ENCODE measurements at regions not wholly inside any gene's neighbourhood (a gene's known extent, or its start where the extent isn't known, plus 50 kb on each side); places are given as distances from the start of the nearest gene placed in this dataset.

DNA sequence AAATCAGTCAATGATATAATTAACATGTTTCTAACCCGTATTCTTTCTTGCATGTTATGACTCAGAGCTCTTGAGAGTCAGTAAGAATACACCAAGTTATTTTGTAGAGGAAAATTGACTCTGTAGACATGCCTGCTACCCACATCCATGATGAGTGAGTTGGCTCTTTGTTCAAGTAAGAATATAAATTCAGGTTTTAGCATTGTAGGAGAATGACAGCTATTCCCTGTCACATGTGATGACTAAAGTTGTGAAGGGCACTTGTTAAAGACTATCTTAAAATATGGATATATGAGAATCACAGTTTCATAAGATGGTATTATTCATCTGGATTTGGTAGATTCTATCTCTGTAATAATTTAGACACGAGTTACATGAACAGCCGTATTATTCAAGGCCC, 209.1 kb downstream of the CCDC59 start:
- DNase-seq = no peak

DNA sequence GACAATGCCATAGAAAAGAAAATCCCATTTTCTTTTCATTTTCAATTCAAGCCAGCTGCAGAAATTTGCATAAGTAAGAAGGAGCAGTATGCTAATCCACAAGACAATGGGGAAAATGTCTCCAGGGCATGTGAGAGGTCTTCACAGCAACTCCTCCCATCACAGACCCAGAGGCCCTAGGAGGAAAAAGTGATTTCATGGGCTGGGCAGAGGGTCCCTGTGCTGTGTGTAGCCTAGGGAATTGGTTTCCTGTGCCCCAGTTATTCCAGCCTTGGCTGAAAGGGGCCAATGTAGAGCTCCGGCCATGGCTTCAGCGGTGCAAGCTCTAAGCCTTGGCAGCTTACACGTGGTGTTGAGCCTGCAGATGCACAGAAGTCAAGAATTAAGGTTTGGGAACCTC, 211.4 kb downstream of the CCDC59 start:
- no peak for DNase-seq

DNA sequence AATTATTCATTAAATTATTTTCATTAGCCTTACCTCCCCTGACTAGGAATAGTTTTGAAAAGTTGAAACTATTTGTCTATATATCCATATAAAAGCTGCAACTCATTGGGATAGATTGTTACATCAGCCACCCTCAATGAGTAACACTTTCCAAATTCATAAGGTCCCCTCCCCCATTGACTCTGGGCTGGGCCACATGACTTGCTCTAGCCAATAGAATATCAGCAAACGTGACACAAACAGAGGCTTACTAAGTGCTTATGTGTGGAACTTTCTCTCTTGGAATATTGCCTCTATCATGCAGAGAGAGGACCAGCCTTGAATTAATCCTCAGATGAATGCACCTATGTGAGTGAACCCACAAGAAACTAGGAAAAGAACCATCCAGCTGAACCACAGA, 213.7 kb downstream of the CCDC59 start:
- DNase-seq = no peak

DNA sequence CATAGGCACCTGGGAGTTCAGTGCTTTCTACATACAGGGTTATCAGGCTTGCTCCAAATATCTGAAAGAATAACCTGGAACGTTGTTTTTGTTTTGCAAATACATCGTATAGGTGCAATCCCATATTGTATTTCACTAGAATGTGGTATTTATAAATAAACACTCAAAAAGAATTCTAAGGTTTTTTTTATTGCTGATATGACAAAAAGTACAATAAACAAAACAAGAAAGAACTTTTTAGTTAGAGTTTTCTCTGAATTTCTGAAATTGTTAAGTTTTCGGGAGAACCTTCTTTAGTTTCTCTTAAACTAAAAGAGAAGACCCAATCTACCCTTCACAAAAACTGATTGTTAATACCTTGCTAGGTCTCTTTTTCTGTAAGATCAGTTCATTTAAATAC, 225.8 kb downstream of the CCDC59 start:
- DNase-seq = no peak

DNA sequence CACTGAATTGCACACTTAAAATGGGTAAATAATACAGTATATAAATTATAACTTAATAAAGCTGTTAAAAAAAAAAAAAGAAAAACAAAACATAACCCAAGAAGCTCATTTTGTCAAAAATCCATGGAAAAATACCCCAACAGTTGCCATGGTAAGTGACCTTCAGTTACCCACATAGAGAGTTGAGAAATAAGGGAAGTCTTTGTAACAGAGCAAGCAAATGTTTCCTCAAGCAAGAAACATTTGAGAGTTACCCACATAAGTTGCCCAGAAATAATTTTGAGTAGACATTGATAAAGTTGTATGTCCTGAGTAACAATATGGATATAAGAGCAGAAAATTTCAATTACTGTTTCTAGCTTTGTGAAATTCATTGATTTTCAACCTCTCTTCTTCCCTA, 227.4 kb downstream of the CCDC59 start:
- no peak for DNase-seq

DNA sequence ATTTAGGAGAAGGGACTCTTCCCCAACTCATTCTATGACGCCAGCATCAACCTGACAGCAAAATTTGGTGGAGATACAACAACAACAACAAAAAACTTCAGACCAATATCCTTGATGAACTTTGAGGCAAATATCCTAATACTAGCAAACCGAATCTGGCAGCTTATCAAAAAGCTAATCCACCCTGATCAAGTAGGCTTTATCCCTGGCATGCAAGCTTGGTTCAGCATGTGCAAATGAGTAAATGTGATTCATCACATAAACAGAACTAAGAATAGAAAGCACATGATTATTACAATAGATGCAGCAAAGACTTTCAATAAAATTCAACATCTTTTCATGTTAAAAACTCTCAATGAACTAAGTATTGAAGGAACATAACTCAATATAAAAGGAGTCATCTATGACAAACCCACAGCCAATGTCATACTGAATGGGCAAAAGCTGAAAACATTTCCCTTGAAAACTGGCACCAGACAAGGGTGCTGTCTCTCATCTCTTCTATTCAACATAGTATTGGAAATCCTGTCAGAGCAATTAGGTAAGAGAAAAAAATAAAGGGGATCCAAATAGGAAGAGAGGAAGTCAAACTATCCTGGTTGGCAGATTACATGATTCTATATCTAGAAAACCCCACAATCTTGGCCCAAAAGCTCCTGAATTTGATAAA, 233.3 kb downstream of the CCDC59 start:
- no peak for DNase-seq

DNA sequence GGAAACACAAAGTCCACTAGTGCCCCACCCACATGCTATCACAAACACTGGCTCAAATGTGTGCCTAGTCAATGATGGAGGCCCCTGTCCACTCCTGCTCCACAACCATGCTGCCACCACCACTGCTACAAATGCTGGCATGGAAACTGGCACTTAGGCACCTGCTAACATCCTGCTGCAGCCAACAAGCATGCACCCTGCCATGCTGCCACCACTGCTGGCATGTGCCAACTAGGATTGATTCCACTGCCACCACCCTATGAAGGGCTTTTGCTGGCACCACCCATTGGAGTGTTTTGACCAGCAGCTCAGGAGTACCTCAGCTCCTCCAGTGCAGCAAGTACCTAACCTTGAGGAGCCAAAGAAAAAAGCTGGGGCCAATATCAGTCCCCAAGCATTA, 236.6 kb downstream of the CCDC59 start:
- DNase-seq = no peak

DNA sequence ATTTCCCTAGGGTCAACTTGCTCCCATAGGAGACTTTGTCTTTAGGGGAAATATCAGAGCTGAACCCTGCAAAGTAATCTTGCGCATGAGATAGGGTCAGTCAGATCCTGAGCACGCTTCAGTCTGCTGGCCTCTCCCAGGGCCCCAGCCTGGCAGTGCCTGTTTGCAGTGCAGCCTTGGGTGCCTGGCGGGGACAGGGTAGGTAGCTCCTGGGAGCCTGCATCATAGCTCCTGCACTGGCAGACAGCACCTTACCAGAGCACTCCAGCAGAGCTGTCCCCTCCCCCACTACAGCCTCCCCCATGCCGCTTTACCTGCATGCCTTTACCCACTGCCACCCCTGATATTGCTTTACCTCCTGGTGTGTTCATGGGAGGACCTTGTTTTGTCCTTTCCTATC, 237.3 kb downstream of the CCDC59 start:
- no peak for DNase-seq

DNA sequence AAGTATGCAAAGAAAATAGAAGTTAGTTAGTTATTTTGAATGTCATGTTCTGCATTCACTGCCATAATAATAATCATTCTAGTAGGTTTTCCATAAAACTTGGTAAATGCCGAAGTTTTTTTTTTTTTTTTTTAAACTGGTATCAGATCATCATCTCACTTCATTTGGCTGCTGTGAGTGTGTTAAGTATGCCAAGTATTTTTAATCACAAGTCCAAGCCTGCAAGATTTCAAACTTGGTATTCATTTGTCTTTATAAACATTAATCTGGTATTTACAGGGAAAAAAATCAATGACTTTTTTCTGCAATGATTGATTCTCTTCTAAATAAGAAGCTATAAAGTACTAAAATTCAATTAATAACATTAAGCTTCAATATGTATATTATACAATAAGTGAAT, 248.9 kb downstream of the CCDC59 start:
- DNase-seq = no peak

DNA sequence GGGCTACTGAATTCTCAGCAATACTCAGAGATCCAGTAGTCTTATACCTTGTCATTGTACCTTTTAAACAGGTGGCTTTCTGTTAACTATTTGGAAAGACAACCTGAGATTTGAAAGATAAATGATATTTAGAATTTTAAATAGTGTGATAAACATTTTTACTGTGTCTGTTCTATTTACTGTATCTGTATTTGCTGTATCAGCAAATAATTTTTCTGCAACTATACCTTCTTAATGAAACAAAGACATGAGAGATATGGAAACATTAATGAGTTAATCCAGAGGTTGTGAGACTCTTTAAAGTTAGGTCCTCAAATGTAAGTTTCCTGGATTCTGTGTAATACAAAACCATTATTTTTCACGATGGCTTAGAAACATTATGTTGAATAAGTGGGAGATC, 249.6 kb downstream of the CCDC59 start:
- DNase-seq = no peak

DNA sequence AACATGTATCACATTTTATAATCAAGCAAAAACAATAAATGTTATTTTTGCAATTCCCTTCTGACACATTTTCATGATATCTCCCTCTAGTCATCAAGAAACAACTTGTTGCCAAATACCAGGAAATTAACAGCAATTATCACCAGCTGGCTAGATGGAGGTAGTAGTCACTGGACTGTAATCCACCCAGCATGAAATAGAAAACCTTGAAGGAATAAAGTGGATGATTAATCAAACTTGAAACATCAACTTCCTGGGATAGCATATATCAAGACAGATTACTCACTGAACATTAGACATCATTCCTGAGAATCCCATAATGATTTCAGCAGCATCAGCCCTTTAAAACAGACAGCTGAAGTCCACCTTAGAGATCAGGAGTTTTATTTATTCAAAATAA, 259.0 kb downstream of the CCDC59 start:
- DNase-seq = no peak

DNA sequence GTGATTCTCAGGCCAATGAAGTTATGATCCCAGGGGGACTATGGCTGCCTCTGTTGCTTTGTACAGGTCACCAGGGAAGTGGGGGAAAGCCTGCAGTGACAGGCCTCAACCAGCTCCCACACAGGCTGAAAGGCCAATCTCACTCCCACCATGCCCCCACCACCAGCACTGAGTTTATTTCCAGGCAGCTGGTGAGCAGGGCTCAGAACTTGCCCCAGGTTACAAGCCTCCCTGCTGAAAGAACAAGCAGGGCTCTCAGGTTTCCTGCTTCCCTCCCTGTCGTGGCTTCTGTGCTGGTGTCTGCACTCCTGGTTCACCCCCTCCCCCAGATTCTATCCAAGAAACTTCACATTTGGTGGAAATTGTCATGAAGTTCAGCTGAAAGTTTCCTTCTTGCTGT, 260.3 kb downstream of the CCDC59 start:
- DNase-seq = no peak

DNA sequence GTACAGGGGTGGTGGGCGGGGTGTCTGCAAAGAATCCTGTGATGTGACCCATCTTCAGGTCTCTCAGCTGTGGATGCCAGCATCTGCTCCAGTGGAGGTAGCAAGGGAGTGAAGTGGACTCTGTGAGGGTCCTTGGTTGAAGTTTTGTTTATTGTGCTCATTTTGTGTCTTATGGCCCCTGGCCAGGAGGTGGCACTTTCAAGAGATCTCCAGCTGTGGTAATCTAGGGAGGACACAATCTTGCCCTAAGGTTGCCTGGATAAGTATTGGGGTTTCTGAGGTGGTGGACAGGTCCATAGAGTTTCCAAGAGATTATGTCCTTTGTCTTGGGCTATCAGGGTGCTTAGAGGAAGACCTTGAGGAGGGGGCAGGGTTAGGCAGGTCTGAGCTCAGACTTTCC, 260.7 kb downstream of the CCDC59 start:
- DNase-seq = no peak

DNA sequence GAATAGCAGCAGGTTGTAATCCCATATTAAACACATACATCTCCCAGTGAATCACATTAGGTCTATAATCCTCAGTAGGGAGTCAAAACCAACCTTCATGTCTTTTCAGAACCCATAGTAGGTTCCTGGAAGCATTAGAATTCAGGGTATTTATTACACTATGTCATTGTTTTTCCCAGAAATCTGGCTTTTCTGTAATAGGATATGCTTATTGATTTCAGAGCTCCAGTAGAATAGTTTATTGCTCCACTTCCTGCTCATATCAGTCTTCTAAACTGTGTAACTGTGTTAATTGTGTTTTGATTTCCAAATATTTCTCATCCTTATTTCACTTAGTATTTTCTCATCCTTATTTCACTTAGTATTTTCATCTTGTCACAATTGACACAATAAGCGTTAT, 268.0 kb downstream of the CCDC59 start:
- DNase-seq = no peak

DNA sequence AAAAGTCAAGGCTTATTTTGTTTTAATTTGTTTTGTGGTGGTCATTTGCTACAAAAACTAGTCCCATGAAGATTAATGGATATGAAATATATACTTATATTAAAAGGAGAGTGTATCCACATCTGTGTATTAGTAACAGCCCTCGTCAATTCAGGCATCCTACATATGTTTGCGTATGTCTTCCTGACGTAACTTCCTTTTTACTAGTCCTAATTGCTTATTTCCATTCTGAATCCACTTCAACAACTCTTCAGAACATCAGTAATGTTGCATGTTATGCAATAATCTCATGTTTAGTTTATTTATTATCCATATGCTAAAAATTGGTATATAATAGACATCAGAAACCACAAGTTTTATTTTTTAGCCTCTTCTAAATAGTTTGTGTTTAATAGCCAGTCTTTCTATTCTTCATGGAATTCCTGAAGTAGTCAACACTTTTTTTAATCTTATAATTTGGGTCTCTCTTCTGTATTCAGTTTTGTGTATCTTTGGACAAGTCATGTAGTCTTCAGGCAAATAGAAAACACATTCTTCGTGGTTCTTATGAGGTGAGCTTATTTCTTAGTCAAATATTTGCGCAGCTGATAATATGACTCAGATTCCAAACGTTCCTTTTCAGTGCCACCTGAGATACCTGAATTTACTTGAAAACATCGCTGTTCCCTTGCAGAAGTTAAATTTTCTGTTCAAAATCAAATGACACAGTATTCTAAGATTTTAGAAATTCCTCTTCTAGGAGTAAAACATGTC, 268.6 kb downstream of the CCDC59 start:
- no peak for DNase-seq

DNA sequence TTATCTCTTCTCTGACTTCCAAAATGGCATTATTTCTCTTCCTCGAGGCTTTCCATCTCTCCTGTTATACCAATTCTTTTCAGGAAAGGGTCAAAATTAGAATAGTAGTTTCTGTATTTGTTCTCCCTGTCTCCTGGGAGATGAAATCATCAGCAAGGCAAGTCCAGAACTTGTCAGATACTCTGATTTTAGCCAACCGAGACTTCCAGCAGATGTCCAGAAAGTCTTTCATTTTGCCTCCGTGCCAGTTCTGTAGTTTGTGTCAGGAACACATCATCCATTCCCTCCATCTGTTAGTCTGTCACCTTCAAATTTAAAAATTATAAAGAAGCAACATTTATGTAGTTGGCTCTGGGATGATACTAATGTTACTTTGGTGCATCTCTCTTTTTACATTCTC, 275.7 kb downstream of the CCDC59 start:
- peak; percentile 47 for DNase-seq

DNA sequence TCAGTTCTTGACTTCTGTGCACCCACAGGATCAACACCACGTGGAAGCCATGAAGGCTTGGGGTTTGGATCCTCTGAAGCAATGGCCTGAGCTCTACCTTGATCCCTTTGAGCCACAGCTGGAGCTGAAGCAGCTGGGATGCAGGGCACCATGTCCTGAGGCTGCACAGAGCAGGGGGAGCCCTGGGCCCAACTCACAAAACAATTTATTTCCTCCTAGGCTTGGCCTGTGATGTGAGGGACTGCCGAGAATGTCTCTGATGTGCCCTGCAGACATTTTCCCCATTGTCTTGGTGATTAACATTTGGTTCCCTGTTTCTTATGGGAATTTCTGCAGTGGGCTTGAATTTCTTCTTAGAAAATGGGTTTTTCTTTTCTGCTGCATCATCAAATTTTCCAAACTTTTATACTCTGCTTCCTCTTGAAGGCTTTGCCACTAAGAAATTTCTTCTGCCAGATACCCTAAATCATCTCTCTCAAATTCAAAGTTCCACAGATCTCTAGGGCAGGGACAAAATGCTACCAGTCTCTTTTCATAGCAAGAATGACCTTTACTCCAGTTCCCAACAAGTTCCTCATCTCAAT, 288.2 kb downstream of the CCDC59 start:
- no peak for DNase-seq

DNA sequence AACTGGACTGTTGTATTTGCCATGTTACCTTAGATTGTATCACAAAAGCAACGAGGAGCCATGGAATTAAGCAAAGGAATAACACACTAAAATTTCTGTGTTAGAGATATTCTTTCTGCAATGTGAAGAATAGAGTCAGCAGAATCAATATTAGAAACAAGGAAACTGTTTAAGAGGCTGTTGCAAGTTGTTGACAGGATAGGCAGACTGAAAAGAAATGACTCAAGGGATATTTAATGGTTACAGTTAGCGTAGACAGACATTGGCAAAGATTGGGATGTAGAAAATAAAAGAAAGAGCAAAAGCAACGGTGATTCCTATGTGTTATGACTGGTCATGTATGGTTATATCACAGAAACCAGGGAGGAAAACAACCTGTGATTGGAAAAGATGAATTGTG, 299.0 kb upstream of the PPFIA2 start:
- no peak for DNase-seq

DNA sequence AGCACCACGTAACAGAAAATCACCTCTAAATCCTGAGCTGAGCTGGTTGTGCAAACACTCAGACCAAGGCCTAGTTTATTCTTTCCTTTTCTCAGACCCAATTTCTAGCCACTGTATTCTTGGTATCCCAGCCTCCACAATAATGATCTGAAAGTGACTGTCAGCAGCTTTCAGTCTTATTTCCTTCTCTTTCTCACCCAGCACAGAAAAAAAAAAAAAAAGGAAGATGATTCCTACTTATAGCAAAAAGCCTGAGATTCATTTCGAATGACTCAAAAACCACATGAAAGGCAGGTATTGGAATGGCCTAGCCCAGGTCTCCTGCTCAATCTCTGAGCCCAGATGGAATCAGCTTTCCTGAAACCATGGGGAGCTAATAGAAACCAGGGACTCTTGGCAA, 298.6 kb upstream of the PPFIA2 start:
- DNase-seq = no peak

DNA sequence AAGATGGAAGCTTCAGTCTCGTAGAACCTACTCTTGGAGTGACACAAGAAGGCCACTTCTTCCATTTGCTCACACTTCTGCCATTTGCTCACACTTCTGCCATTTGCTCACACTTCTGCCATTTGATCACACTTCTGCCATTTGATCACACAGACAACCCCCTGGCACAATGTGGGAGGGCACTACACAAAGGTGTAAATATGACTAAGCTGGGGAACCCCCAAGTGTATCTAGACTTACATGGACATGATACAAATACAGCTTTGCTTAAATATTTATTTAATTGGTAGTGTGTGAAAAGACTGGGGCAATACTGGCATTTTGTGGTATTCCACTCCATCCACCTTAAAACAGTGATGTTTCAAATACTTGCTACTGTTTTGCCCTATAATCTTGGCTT, 296.2 kb upstream of the PPFIA2 start:
- no peak for DNase-seq

DNA sequence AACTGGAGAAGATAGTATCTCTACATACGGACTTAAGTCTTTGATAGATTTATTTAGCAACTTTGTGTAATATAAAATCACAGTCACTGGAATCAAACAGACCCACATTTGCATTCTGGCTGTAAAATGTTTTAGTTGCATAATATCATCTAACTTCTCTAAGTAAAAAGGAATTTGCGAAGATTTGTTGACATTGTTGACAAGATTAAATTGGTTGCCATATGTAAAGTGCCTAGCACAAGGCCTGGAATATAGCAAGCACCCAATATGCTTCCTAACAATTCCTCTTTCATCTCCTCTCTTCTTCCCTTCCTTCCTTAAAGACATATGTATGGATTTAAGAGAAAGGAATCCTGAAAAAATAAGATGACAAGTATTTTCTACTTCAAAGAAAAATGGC, 295.4 kb upstream of the PPFIA2 start:
- no peak for DNase-seq

DNA sequence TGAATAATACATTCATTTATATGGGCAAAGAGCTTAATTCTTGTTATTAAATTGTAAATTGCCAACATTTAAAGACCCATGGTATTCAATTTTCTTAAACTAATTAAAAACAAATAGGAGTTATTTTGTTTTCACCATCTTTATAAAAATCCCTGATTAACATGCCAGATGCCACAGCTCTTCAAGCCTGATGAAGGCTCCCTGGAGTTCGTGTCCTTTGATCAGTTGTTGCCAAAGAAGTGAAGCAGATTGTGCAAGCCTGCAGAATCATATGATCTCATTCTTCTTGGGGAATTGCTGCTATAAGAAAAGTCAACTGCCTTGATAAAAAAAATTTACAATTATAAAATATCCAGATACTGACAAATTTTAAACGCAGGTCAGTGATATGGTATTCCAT, 288.3 kb upstream of the PPFIA2 start:
- DNase-seq = no peak

DNA sequence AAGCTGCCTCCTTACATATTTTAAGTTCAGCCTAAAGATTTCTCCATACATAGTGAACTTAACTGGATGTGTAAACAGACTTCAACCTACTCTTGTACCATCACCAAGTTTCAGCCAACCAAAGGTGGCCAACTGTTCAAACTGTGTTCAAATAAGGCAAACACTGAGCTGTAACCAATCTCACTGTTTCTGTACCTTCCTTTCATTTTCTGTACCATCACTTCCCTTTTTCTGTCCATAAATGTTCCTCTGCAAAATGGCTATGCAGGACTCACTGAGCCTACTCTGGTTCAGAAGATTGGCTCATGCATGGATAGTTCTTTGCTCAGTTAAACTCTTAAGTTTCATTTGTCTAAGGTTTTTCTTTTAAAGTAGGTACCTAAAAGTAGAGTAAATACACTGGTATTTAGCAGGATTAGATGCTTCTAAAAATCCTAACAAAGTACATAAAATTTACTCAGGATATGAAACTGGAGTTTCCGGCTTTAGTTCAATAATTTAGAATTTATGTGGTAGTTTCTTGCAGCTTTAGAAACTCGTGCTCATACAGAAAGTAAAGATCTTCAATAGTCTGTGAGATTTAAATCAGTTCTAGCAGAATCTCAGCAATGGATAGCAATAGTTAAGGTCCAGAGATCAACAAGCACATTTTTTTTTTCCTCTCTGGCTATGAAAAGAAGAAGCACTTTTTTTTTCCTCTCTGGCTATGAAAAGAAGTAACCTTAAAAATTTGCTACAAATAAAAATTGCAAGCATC, 282.0 kb upstream of the PPFIA2 start:
- DNase-seq = no peak

DNA sequence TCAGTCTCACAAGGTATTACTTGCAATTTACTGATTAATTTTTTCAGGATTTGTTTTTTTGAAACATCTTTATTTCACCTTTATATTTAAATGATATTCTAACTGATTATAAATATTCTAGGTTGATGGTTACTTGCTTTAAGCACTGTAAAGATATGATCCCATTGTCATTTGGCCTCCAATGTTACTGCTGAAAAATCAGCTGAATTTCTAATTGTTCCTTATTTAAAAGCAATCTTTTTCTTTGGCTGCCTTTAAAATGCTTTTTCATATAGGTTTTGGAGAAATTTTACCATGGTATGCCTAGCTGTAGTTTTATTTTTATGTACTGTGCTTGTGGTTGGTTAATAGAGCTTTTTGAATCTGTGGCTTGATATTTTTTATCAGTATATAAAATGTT, 275.6 kb upstream of the PPFIA2 start:
- DNase-seq = no peak
